ENCODE measurements at regions not wholly inside any gene's neighbourhood (a gene's known extent, or its start where the extent isn't known, plus 50 kb on each side); places are given as distances from the start of the nearest gene placed in this dataset.

GRCh38 chr9:135230817-135231520 is 143.5 kb downstream of the OLFM1 start:
- TF ChIP-seq POLR2AphosphoS5 (IDR thresholded peaks at IDR 0.05) = no peak
- TF ChIP-seq CTCF (IDR thresholded peaks at IDR 0.05; ENCODE audit: poor library complexity, severe bottlenecking) = no peak
- no peak for TF ChIP-seq TAF1 (IDR thresholded peaks at IDR 0.05; ENCODE audit: low read depth)
- no peak for TF ChIP-seq EP300 (conservative IDR thresholded peaks at IDR 0.05; ENCODE audit: poor library complexity, severe bottlenecking)
- no peak for TF ChIP-seq MXI1 (conservative IDR thresholded peaks at IDR 0.05; ENCODE audit: poor library complexity, severe bottlenecking)
- TF ChIP-seq EZH2 (IDR thresholded peaks at IDR 0.05; ENCODE audit: borderline replicate concordance, insufficient read depth, low read length, poor library complexity, severe bottlenecking) = no peak
